ENCODE measurements at regions not wholly inside any gene's neighbourhood (a gene's known extent, or its start where the extent isn't known, plus 50 kb on each side); places are given as distances from the start of the nearest gene placed in this dataset.

DNA sequence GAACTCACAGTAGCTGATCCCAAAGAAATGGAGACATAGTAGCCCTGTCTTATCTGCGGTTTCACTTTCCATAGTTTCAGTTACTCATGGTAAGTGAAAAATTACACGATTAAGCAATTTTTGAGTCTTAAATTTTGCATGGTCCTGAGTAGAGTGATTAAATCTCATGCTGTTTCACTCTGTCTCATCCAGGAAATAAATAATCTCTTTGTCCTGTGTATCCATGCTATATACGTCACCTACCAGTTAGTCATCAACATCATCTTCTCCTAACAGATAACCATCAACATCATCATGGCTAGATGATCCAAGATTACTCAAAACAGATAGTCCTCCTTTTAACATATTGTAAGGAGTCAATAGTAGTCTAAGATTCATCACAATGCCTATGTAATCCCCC, 1589.3 kb downstream of the BRINP3 start:
- DNase-seq (ENCODE audit: low spot score in 2 of 2), result no peak
- H3K4me3 ChIP-seq (ENCODE audit: low read depth, poor library complexity, severe bottlenecking), result no peak overlapping the region
- 54 to 55% methylated on average over 3 of the region's 3 CpGs for WGBS, 2 donors
- intact Hi-C loops (cut with DNase I; ENCODE audit: low total_unique reads), result no loop called here
- TF ChIP-seq CTCF (IDR thresholded peaks at IDR 0.05), result no peak
- no peak for TF ChIP-seq POLR2A (IDR thresholded peaks at IDR 0.05)

DNA sequence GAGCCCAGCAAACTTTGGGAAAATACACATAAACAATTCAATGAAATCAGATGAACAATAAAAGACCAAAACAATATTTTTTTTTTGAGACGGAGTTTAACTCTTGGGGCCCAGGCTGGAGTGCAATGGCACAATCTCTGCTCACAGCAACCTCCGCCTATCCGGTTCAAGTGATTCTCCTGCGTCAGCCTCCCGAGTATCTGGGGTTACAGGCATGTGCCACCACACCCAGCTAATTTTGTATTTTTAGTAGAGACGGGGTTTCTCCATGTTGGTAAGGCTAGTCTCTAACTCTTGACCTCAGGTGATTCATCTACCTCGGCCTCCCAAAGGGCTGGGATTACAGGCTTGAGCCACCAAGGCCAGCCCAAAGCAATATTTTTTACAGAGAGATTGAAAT, 1588.5 kb downstream of the BRINP3 start:
- intact Hi-C loops (cut with DNase I; ENCODE audit: low total_unique reads), result no loop called here
- WGBS, 2 donors, result 83 to 87% methylated on average over 7 of the region's 7 CpGs
- no peak overlapping the region for H3K4me3 ChIP-seq (ENCODE audit: low read depth, poor library complexity, severe bottlenecking)
- TF ChIP-seq POLR2A (IDR thresholded peaks at IDR 0.05) (no peak), CTCF (IDR thresholded peaks at IDR 0.05) (no peak)
- no peak for DNase-seq (ENCODE audit: low spot score in 2 of 2)

GRCh38 chr1:188891958-188892357, 1585.7 kb downstream of the BRINP3 start:
- WGBS, 2 donors, result 86 to 94% methylated on average over 4 of the region's 4 CpGs
- DNase-seq (ENCODE audit: low spot score in 2 of 2), result no peak
- no peak for TF ChIP-seq POLR2A (IDR thresholded peaks at IDR 0.05)
- no peak for TF ChIP-seq CTCF (IDR thresholded peaks at IDR 0.05)
- intact Hi-C loops (cut with DNase I; ENCODE audit: low total_unique reads), result no loop called here
- H3K4me3 ChIP-seq (ENCODE audit: low read depth, poor library complexity, severe bottlenecking), result no peak overlapping the region

DNA sequence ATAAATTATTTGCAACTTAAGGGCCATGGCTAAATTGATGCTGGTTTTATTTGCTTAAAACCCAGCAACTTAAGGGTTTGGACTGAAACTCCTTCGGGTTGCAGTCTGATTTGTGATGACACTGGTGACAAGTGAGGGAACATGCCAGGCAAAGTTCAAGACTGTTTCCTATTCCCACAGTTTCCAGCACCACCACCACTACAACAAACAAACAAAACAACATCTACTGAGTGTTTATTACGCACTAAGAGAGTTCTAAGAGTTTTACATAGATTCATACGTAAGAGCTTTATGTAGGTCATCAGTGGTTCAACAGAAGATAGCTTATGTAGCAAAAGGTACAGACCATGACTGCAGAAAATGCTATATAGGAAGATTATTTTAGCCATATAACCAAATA, 1582.1 kb downstream of the BRINP3 start:
- intact Hi-C loops (cut with DNase I; ENCODE audit: low total_unique reads), result no loop called here
- DNase-seq (ENCODE audit: low spot score in 2 of 2), result no peak
- TF ChIP-seq POLR2A (IDR thresholded peaks at IDR 0.05) (no peak), CTCF (IDR thresholded peaks at IDR 0.05) (no peak)
- no peak overlapping the region for H3K4me3 ChIP-seq (ENCODE audit: low read depth, poor library complexity, severe bottlenecking)
- WGBS, 2 donors, result 70 to 77% methylated on average over 3 of the region's 3 CpGs

- H3K4me3 ChIP-seq (ENCODE audit: low read depth, poor library complexity, severe bottlenecking), result no peak overlapping the region
- TF ChIP-seq POLR2A (IDR thresholded peaks at IDR 0.05) (no peak), CTCF (IDR thresholded peaks at IDR 0.05) (no peak)
- intact Hi-C loops (cut with DNase I; ENCODE audit: low total_unique reads), result no loop called here
- DNase-seq (ENCODE audit: low spot score in 2 of 2), result no peak
These were observed 1574.4 kb downstream of the BRINP3 start for GRCh38 chr1:188903241-188903640.

DNA sequence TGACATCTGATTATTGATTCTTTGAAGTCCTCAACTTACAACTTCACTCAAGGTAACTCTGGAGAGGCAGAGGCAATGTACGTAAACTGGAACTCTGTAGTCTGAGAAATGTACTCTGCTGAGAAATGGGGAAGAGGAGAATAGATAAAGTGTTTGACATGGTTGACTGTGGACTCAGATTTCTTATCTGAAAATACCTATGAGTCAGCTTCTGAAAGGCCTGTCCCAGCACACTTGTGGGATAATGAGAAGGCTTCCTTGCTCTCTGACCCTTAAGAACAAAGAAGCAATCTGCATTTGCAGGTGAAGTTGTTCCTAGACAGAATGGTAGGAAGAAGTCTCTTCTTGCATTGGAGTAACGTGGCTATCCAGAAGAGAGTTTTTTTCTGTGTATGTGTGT, 1573.5 kb downstream of the BRINP3 start:
- intact Hi-C loops (cut with DNase I; ENCODE audit: low total_unique reads), result no loop called here
- TF ChIP-seq CTCF (IDR thresholded peaks at IDR 0.05), result no peak
- TF ChIP-seq POLR2A (IDR thresholded peaks at IDR 0.05), result no peak
- no peak overlapping the region for H3K4me3 ChIP-seq (ENCODE audit: low read depth, poor library complexity, severe bottlenecking)
- DNase-seq (ENCODE audit: low spot score in 2 of 2), result no peak
- 77 to 88% methylated on average over 2 of the region's 2 CpGs for WGBS, 2 donors
